SU-DHL-6 (cell line): ENCODE measurements at regions not wholly inside any gene's neighbourhood (a gene's known extent, or its start where the extent isn't known, plus 50 kb on each side); places are given as distances from the start of the nearest gene placed in this dataset.

ENCODE experiments used
- EZH2phosphoT487 ChIP-seq: fragments of 200-600 bp; sonication (generic), shearing (Covaris generic); conservative IDR thresholded peaks from 2 replicates; pipeline ENCODE4 v1.6.1; 2018; ENCODE audit warnings: mild to moderate bottlenecking, antibody characterized with exemption, low read length, moderate library complexity, mixed read lengths
- TF ChIP-seq, protein P1 (sequence below): fragments of 200-600 bp; sonication (generic); IDR thresholded peaks from one replicate; pipeline ENCODE4 v1.5.1; 2017; ENCODE audit warnings: antibody characterized with exemption, mild to moderate bottlenecking, low read length, moderate library complexity; ENCODE audit not compliant: insufficient read depth, poor library complexity, severe bottlenecking

DNA sequence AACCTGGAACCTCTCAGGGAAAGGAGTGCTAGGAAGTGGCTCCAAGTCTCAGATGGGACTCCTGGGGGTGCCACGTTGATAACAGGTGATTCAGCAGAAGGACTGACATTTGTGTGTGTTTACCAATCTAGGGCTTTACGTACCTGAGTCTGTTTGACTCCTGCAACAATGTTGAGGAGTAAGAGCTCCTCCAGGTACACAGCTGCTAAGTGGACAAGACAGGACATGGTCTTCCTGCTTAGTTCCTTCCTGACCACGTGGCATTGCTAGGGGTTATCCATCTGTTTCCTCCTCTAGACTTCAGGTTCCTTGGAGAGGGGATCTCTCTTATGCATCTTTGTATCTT lies 164.5 kb upstream of the SLC24A3 start:
- TF ChIP-seq, protein P1, sequence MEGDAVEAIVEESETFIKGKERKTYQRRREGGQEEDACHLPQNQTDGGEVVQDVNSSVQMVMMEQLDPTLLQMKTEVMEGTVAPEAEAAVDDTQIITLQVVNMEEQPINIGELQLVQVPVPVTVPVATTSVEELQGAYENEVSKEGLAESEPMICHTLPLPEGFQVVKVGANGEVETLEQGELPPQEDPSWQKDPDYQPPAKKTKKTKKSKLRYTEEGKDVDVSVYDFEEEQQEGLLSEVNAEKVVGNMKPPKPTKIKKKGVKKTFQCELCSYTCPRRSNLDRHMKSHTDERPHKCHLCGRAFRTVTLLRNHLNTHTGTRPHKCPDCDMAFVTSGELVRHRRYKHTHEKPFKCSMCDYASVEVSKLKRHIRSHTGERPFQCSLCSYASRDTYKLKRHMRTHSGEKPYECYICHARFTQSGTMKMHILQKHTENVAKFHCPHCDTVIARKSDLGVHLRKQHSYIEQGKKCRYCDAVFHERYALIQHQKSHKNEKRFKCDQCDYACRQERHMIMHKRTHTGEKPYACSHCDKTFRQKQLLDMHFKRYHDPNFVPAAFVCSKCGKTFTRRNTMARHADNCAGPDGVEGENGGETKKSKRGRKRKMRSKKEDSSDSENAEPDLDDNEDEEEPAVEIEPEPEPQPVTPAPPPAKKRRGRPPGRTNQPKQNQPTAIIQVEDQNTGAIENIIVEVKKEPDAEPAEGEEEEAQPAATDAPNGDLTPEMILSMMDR, result no peak
- TF ChIP-seq EZH2phosphoT487, result no peak
